Ureter (tissue), 1 donor: ENCODE measurements at regions not wholly inside any gene's neighbourhood (a gene's known extent, or its start where the extent isn't known, plus 50 kb on each side); places are given as distances from the start of the nearest gene placed in this dataset.

ENCODE experiments used
- DNase-seq: peaks from one replicate; pipeline ENCODE4 v3.0.0-alpha.2; 2020; ENCODE audit warnings: low spot score
- donor health status: DM: yes; HTN: yes; CAD: no.

DNA sequence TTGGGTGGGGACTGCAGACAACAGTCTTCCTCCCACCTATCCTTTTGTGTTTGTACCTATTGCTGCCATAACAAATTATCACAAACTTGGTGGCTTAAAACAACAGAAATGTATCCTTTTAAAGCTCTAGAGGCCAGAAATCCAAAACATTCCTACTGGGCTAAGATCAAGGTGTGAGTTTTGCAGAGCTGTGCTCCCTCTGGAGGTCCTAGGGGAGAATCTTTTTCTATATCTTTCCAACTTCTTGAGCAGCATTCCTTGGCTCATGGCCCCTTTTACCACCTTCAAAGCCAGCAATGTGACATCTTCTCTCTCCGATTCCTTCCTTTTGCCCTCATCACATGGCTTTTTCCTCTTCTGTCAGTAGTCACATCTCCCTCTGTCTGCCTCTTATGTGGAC, 190.6 kb downstream of the TTC8 start:
- DNase-seq, result no peak

- DNase-seq, result no peak
Measured at GRCh38 chr14:89017417-89017816, 193.0 kb downstream of the TTC8 start.

GRCh38 chr14:89022274-89022673, 197.8 kb downstream of the TTC8 start:
- no peak for DNase-seq

DNA sequence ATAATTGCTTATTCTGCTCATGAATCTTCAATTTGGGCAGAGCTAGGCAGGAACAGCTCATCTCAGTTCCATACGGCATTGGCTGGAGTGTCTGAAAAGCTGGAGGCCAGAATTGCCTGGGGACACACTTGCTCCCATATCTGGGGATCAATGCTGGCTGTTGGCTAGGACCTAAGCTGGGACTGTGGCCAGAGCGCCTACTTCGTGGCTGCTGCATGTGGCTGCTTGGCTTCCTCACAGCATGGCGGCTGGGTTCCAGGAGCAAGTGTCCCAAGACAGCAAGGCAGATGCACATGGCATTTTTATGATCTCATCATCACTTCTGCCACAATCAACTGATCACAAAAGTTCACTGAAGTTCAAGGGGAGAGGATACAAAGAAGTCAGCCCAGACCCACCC, 200.2 kb downstream of the TTC8 start:
- DNase-seq, result no peak

DNA sequence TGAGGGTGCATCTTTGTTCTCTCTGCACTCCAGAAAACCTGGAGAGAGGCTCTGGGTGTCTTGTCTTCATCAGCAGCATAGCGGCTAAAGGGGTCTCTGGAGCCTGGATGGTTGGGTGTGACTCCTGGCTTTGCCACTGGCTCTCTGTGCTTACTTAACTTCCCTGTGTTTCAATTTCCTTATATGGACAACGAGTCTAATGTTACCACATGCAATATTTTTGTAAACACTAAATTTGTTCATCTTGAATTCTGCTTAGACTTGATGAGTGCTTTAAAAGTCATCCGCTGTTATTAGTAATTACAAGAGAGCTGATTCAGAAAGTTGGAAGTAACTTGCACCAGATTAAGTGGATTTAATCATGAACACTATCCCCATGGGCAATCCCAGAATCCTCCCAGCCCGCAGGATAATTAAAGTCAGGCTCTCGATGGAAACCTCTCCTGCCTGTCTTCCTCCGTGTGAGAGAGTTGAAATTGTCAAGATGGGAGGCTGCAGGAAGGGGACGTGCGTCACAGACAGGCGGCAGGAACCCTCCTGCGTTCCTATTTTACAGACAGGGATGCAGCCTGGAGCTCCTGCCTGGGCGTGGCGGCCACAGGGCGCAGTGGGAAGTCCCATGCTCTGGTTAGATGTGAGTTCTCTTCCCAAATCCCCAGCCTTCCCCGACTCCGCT, 201.2 kb downstream of the TTC8 start:
- DNase-seq, result no peak

DNA sequence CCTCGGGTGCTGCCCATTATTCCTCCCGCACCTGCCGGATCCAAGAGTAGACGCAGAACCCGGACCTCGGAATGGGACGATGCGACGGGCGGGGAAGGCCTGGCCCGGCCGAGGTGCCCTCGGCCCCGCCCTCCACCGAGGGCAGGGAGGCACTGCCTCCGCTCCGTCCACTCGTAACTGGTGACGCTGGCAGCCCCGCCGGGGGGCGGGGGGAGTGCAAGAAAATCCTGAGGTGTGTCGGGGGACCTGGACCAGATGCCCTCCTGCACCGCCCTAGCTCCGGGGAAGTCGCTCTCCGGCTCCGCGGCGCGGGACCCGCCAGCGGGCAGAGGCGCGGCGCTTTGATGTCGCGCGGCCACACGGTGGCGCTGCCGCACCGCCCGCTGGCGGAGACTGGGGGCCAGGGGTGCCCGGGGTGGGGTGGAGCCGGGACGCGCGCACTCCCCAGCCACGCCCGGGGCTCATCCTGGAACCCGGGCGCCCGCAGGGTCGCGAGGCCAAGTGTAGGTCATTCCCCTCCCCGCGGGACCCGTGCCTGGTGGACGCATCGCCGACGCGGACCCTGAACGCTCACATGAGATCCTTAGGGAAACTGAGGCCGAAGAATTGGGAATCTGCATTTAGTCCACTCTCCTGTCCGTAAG, 202.8 kb downstream of the TTC8 start:
- DNase-seq, result peak; percentile 48

- no peak for DNase-seq
Measured at GRCh38 chr14:89028462-89029134, 204.1 kb downstream of the TTC8 start.

GRCh38 chr14:89029961-89030694, 205.7 kb downstream of the TTC8 start:
- DNase-seq, result no peak

- no peak for DNase-seq
Measured at GRCh38 chr14:89030921-89031320, 206.5 kb downstream of the TTC8 start.

- DNase-seq, result no peak
Measured at GRCh38 chr14:89032086-89032649, 207.7 kb downstream of the TTC8 start.

- no peak for DNase-seq
Measured at GRCh38 chr14:89033756-89034155, 209.3 kb downstream of the TTC8 start.

- DNase-seq, result no peak
Measured at GRCh38 chr14:89036371-89036770, 211.9 kb downstream of the TTC8 start.

DNA sequence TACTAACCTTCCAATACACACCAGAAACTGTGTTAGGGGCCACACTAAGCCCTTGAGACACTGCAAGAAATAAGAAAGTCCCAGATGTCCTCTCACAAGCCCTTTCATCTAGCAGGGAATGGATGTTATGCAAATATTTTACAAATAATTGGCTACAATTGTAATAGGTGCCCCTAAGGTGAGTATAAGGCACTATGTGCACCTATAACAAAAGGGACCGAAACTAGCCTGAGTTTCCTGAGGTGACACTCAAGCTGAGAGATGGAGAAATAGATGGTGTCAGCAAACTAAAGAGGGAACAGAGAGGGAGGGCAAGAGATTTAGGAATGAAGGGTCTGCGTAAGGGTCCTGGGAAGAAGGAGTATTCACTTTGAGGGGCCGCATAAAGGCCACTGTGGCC, 212.6 kb downstream of the TTC8 start:
- DNase-seq, result no peak

- no peak for DNase-seq
Measured at GRCh38 chr14:89040080-89040459, 215.6 kb downstream of the TTC8 start.

- DNase-seq, result peak; percentile 91
Measured at GRCh38 chr14:89040460-89041256, 216.2 kb downstream of the TTC8 start.

- DNase-seq, result peak; percentile 58
Measured at GRCh38 chr14:89041257-89041582, 216.8 kb downstream of the TTC8 start.

DNA sequence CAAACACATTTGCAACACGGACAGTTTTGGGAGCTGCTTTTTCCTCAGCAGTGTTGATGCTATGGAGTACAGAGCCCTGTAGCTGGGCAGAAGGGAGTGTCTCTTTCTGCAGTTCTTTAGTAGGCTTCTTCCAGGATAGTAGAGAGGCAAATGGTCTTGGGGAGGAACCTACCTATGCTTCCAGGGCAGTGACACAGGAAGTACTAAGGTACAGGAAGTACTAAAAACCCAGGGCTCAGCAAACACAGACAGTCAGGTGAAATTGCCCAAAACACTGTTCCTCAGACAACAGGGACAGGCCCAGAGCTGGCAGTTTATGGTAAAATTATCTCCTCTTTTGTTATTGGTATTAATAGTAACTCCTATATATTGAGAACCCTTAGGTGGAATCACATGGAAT, 217.6 kb downstream of the TTC8 start:
- DNase-seq, result no peak

DNA sequence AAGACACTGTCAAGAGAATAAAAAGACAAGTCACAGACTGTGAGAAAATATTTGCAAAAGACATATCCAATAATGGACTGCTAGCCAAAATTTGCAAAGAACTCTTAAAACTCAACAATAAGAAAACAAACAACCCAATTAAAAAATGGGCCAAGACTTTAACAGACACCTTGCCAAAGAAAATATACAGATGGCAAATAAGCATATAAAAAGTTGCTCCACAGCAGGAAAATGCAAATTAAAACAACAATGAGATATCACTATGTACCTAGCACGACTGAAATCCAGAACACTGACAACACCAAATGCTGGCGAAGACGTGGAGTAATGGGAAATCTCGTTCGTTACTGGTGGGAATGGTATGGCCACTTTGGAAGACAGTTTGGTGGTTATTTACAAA, 228.9 kb downstream of the TTC8 start:
- DNase-seq, result no peak

- no peak for DNase-seq
Measured at GRCh38 chr14:89056394-89056793, 231.9 kb downstream of the TTC8 start.

GRCh38 chr14:89058697-89059096, 234.2 kb downstream of the TTC8 start:
- DNase-seq, result no peak

- no peak for DNase-seq
Measured at GRCh38 chr14:89060191-89060590, 235.7 kb downstream of the TTC8 start.

DNA sequence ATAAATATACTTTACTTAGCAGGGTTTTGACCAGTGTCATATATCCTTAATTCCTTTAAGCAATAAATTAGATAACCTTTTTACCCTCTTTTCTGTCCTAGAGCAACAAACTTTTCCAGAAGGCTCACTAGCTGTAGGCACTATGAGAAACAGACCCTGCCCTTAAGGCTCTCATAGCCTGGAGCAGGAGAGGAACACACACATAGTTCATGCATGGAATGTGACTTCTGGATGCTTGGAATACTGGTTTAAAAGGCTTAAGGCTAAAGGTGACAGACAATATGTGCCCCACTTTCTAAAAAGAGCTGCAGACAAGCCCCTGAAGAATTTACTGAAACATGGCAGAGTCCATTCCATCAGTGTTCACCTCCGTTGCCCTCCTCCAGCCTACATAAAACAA, 237.2 kb downstream of the TTC8 start:
- DNase-seq, result no peak
